ENCODE measurements at regions not wholly inside any gene's neighbourhood (a gene's known extent, or its start where the extent isn't known, plus 50 kb on each side); places are given as distances from the start of the nearest gene placed in this dataset.
"Not testable (repeated sequence)": the region's sequence is repeated elsewhere in the genome, so short reads cannot be mapped to it uniquely, and the experiment has no call there.

DNA sequence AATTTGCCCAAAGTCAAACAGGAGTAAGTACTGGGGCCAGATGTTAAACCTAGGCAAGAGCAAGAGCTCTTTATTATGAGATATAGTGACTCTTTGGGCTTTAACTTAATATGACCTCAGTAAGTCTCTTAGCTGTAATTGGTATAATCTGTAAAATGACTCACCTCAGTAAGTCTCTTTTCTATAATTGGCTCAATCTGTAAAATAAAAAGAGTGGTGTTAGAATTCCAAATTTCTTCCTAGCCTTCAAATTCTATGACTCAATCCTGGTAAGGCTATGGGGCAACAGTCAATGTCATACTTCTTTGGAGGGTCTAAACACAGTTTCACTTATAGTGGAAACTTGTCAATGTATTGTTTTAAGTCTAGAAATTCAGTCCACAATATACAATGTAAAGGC lies 1608.9 kb upstream of the PIK3C3 start:
- ATAC-seq (no peak), DNase-seq (ENCODE audit: low spot score) (no peak)

GRCh38 chr18:40341701-40342100 lies 1613.3 kb upstream of the PIK3C3 start:
- DNase-seq (ENCODE audit: low spot score), result no peak
- ATAC-seq, result no peak

DNA sequence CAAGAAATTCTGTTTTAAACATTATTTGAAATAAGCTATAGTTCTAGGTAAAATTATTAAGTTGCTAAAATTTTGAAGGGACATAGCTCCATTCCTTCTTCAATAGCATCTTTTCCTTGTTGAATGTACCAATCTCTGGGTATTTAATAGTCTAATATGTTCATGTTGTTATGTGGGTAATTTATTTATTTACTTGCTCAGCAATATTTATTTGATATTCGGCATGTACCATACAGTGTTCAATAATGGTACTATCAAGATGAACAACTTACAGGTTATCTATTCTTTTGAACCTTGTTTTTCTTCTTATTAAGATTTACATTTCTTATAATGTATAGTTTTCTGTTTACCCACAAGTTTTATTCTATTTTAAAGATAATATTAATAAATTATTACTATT lies 1616.8 kb upstream of the PIK3C3 start:
- no peak for DNase-seq (ENCODE audit: low spot score)
- no peak for ATAC-seq

- no peak for ATAC-seq
- DNase-seq (ENCODE audit: low spot score), result no peak
Measured at GRCh38 chr18:40326985-40327384, 1628.0 kb upstream of the PIK3C3 start.

DNA sequence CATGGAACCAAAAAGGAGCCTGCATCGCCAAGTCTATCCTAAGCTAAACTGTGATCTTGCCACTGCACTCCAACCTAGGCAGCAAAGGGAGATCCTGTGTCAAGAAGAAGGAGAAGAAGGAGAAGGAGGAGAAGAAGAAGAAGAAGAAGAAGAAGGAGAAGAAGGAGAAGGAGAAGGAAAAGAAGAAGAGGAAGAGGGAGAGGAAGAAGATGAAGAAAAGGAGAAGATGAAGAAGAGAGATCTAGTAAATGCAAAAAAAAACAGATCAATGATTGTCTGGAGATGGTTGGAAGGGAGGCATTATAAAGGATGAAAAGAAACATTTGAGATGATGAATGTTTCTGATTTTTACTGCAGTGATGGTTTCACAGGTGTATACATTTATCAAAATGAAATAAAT lies 1629.0 kb upstream of the PIK3C3 start:
- no peak for DNase-seq (ENCODE audit: low spot score)
- no peak for ATAC-seq

DNA sequence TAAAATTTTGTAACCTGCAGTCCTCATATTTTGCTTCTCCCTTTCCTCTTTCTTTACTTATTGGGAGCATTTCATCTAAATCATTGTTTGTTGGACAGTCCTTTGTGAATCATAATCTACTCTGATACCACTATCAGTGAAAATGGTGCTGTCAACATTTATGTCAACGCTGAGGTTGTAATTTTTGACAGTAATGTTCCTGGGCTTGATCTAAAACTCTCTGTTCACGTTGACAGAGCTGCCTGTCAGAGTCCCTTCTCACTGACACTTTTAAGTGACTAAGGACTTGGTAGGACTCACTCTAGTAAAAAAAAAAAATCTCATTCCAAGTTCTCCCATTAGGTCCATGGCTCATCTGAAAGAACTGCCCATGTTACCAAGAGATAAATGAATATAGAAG lies 1640.8 kb upstream of the PIK3C3 start:
- ATAC-seq (no peak), DNase-seq (ENCODE audit: low spot score) (no peak)

DNA sequence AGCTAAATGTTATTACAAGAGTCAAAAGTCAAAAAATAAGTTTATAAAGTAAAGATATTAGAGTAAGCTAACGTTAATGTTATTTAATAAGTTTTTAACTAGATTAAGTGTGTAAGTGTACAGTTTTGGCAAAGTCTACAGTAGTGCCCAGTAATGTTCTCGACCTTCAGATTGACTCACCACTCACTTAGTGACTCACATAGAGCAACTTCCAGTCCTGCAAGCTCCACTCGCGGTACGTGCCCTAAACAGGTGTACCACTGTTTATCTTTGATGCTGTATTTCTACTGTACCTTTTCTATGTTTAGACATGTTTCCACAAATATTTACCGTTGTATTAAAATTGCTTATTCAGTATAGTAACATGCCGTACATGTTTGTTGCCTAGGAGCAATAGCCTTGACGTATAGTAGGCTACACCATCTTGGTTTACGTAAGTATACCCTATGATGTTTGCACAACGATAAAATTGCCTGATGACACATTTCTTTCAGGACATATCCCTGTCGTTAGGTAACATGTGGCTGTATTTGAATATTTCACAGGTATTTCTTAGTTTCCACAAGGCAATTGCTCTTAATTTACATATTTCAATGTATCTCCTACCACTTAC lies 1641.9 kb upstream of the PIK3C3 start:
- ATAC-seq, result no peak
- DNase-seq (ENCODE audit: low spot score), result no peak

GRCh38 chr18:40307627-40308026 lies 1647.4 kb upstream of the PIK3C3 start:
- DNase-seq (ENCODE audit: low spot score), result no peak
- ATAC-seq, result no peak

- no peak for ATAC-seq
Measured at GRCh38 chr18:40296717-40297413, 1658.2 kb upstream of the PIK3C3 start.

GRCh38 chr18:40292985-40293710 lies 1661.9 kb upstream of the PIK3C3 start:
- DNase-seq (ENCODE audit: low spot score) (no peak), ATAC-seq (no peak)

More at GRCh38 chr18:40296717-40297413, 1658.2 kb upstream of the PIK3C3 start:
- DNase-seq (ENCODE audit: low spot score), result no peak

DNA sequence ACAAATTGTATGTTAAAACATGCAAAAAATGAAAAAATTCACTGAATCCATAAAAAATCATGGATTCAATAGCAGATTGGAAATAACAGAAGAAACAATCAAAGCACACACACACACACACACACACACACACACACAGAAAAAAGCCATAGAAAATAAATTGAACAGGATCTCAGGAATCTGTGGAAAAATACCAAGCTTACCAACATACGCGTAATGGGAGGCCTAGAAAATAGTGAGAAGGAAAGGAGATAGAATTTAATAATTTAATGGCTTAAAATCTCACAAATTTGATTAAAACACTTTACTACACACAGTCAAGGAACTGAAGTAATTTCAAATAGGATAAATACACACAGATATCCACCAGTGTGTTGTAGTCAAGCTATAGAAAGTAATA lies 1671.5 kb upstream of the PIK3C3 start:
- DNase-seq (ENCODE audit: low spot score) (no peak), ATAC-seq (no peak)

GRCh38 chr18:40281356-40281755 lies 1673.7 kb upstream of the PIK3C3 start:
- DNase-seq (ENCODE audit: low spot score); ATAC-seq: not testable (repeated sequence)

GRCh38 chr18:40274618-40275196 lies 1680.3 kb upstream of the PIK3C3 start:
- ATAC-seq, result no peak
- DNase-seq (ENCODE audit: low spot score), result no peak

- DNase-seq (ENCODE audit: low spot score) (no peak), ATAC-seq (no peak)
Measured at GRCh38 chr18:40272630-40273231, 1682.3 kb upstream of the PIK3C3 start.

DNA sequence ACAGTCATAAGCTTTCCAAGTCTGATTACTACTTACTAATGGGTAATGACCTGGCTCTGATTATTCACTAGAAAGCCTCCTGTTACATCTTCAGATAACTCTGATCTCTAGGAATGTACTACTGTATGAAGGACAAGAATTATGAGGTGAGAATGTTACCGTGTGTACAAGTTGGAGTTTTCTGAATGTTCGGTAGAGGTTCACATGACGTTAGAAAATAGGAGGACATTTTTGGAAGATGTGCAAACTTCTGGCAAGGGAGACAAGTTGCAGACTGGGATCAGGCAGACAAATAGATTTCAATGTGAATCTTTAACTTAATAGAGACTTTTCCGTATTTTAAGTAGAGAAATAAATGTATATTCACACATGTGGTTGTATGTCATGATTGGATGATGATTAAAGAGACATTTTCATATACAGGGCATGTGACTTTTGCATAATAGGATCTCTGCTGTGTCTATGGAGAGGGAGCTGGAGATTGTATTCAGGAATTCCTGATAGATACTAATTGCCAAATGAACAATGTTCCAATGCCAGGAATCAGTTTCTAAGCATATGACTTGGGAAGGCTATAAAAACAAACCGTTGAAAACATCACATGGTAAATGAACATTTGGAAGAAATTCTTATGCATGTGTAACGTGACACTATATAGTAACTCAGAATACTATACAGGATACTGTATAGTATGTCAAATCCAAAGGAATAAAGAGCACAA lies 1695.8 kb upstream of the PIK3C3 start:
- ATAC-seq (no peak), DNase-seq (ENCODE audit: low spot score) (no peak)

- ATAC-seq, result no peak
- no peak for DNase-seq (ENCODE audit: low spot score)
Measured at GRCh38 chr18:40258311-40258710, 1696.7 kb upstream of the PIK3C3 start.

GRCh38 chr18:40250236-40250635 lies 1704.8 kb upstream of the PIK3C3 start:
- ATAC-seq (no peak), DNase-seq (ENCODE audit: low spot score) (no peak)

DNA sequence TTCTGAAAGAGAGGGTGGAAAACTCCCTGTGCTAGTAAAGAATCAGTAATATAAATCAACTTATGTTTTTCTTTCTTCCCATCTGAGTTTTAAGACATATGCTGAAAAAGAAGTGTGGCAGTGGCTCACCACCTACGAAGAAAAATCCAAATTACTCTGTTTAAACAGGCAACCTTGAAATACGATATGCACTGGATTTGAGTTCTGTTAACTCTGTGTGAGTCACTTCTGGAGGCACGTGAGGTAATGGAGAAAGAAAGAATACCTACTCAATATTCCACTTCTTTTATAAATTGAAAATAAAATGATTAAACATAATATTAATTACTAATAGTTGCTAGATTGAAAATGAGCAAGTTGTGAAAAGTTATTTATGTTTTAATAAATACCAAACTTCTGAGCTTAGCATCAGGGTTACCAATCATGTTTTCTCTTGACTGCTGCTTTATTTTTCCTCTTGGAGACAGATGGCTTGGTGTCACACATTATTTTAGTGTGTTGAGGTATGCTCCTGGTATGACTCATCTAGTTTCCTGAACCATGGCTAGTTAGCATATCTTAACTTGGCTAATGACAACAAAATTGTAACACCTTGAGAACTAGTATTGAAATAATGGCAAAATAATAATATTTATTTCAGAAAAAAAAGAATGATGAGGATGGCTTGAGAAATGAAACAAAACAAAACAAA lies 1705.5 kb upstream of the PIK3C3 start:
- ATAC-seq, result no peak
- DNase-seq (ENCODE audit: low spot score), result no peak

- not testable (repeated sequence) for ATAC-seq; DNase-seq (ENCODE audit: low spot score)
Measured at GRCh38 chr18:40245612-40246011, 1709.4 kb upstream of the PIK3C3 start.

- no peak for DNase-seq (ENCODE audit: low spot score)
- no peak for ATAC-seq
Measured at GRCh38 chr18:40243607-40244006, 1711.4 kb upstream of the PIK3C3 start.
